Neural progenitor cell (in vitro differentiated cells): ENCODE measurements at regions not wholly inside any gene's neighbourhood (a gene's known extent, or its start where the extent isn't known, plus 50 kb on each side); places are given as distances from the start of the nearest gene placed in this dataset.

Experiments
- DNase-seq: peaks from one replicate; pipeline ENCODE4 v3.0.0-alpha.2; 2016; ENCODE audit warnings: low spot score
- H2AFZ ChIP-seq: fragments of 200-600 bp; sonication (generic); replicated peaks from 2 replicates; pipeline ENCODE4 v1.6.1; 2016; ENCODE audit warnings: antibody characterized with exemption
- H3F3A ChIP-seq: fragments of 200-600 bp; sonication (generic); 2 replicates; pipeline ENCODE4 v1.6.1; 2016; ENCODE audit warnings: antibody characterized with exemption, low read depth
- H3K27ac ChIP-seq: fragments of 200-600 bp; sonication (generic); 2 replicates; pipeline ENCODE4 v1.5.1; 2016; ENCODE audit warnings: mild to moderate bottlenecking
- H3K27me3 ChIP-seq: fragments of 200-600 bp; sonication (generic); 2 replicates; pipeline ENCODE4 v1.6.1; 2016; ENCODE audit warnings: mild to moderate bottlenecking, moderate library complexity
- H3K36me3 ChIP-seq: fragments of 200-600 bp; sonication (generic); 2 replicates; pipeline ENCODE4 v1.5.1; 2016
- H3K4me1 ChIP-seq: fragments of 200-600 bp; sonication (generic); 2 replicates; pipeline ENCODE4 v1.6.1; 2016; ENCODE audit warnings: mixed run types
- H3K4me2 ChIP-seq: fragments of 200-600 bp; sonication (generic); 2 replicates; pipeline ENCODE4 v1.6.1; 2016
- H3K4me3 ChIP-seq: fragments of 200-600 bp; sonication (generic); 2 replicates; pipeline ENCODE4 v1.5.1; 2016
- H3K79me2 ChIP-seq: fragments of 200-600 bp; sonication (generic); 2 replicates; pipeline ENCODE4 v1.6.1; 2016; ENCODE audit warnings: low read depth
- H3K9ac ChIP-seq: fragments of 200-600 bp; sonication (generic); 2 replicates; pipeline ENCODE4 v1.6.1; 2016
- H3K9me3 ChIP-seq: fragments of 200-600 bp; sonication (generic); 2 replicates; pipeline ENCODE4 v1.5.1; 2016; ENCODE audit warnings: low read depth
- H4K20me1 ChIP-seq: fragments of 200-600 bp; sonication (generic); 2 replicates; pipeline ENCODE4 v1.6.1; 2016; ENCODE audit warnings: low read depth
- H3K27ac Mint-ChIP-seq: 3 replicates; pipeline ENCODE4 v1.8.0; 2021; ENCODE audit warnings: mixed read lengths
- H3K27me3 Mint-ChIP-seq: 2 replicates; pipeline ENCODE4 v1.8.0; 2022; ENCODE audit warnings: low read depth, mild to moderate bottlenecking, inconsistent platforms, moderate library complexity, mixed read lengths; ENCODE audit not compliant: insufficient read depth
- H3K36me3 Mint-ChIP-seq: 3 replicates; pipeline ENCODE4 v1.8.0; 2021; ENCODE audit warnings: mixed read lengths
- H3K4me1 Mint-ChIP-seq: 3 replicates; pipeline ENCODE4 v1.8.0; 2021; ENCODE audit warnings: mixed read lengths
- H3K4me3 Mint-ChIP-seq: 3 replicates; pipeline ENCODE4 v1.8.0; 2021; ENCODE audit warnings: mild to moderate bottlenecking, moderate library complexity, mixed read lengths
- H3K9me3 Mint-ChIP-seq: 3 replicates; pipeline ENCODE4 v1.8.0; 2020; ENCODE audit warnings: mixed read lengths
- EZH2 ChIP-seq: fragments of 200-600 bp; sonication (generic); IDR thresholded peaks from 2 replicates; pipeline ENCODE4 v1.6.1; 2017; ENCODE audit warnings: antibody characterized with exemption, mild to moderate bottlenecking, moderate library complexity
- EZH2phosphoT487 ChIP-seq: fragments of 200-600 bp; sonication (generic); IDR thresholded peaks from 2 replicates; pipeline ENCODE4 v1.6.1; 2017; ENCODE audit warnings: antibody characterized with exemption
- TF ChIP-seq, protein P1 (sequence below): fragments of 200-600 bp; sonication (generic); IDR thresholded peaks from 2 replicates; pipeline ENCODE4 v1.5.1; 2017; ENCODE audit warnings: antibody characterized with exemption, mild to moderate bottlenecking

DNA sequence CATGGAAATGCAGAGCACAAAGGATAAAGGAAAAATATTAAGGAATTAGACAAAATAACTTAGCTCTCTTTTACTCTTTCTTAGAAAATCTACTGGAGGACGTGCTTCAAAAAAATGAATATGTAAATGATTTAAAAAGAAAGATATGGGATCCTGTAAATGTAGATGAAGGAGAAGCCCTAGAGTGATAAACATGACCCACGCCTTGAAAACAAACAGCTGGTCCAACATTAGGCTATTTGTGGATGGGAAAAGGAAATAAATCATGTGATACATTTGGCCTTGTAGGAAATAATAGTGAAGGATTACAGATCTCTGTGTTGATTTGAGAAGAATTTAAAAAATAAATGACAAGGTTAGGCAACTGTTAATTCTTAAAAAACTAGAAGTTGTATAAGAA, 492.1 kb upstream of the SLC39A10 start:
- no peaks in the 10 kb centered on the region for H3K27me3 ChIP-seq
- H3K9ac ChIP-seq, result no peak overlapping the region
- Mint-ChIP-seq H3K27me3 (no peaks in the 10 kb centered on the region), H3K4me3 (no peak overlapping the region), H3K4me1 (no peaks in the 10 kb centered on the region), H3K36me3 (no peaks in the 10 kb centered on the region), H3K9me3 (peaks cover 15% of the 10 kb centered on the region), H3K27ac (no peak overlapping the region)
- no peak overlapping the region for H2AFZ ChIP-seq
- H3K4me1 ChIP-seq, result no peaks in the 10 kb centered on the region
- H3K4me2 ChIP-seq, result no peak overlapping the region
- no peaks in the 10 kb centered on the region for H3K79me2 ChIP-seq
- no peaks in the 10 kb centered on the region for H3K9me3 ChIP-seq
- DNase-seq, result no peak
- no peak overlapping the region for H3K27ac ChIP-seq
- no peaks in the 10 kb centered on the region for H4K20me1 ChIP-seq
- no peaks in the 10 kb centered on the region for H3F3A ChIP-seq
- H3K4me3 ChIP-seq, result no peak overlapping the region
- TF ChIP-seq, protein P1, sequence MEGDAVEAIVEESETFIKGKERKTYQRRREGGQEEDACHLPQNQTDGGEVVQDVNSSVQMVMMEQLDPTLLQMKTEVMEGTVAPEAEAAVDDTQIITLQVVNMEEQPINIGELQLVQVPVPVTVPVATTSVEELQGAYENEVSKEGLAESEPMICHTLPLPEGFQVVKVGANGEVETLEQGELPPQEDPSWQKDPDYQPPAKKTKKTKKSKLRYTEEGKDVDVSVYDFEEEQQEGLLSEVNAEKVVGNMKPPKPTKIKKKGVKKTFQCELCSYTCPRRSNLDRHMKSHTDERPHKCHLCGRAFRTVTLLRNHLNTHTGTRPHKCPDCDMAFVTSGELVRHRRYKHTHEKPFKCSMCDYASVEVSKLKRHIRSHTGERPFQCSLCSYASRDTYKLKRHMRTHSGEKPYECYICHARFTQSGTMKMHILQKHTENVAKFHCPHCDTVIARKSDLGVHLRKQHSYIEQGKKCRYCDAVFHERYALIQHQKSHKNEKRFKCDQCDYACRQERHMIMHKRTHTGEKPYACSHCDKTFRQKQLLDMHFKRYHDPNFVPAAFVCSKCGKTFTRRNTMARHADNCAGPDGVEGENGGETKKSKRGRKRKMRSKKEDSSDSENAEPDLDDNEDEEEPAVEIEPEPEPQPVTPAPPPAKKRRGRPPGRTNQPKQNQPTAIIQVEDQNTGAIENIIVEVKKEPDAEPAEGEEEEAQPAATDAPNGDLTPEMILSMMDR, result no peak
- no peak for TF ChIP-seq EZH2
- no peak for TF ChIP-seq EZH2phosphoT487
- H3K36me3 ChIP-seq, result no peaks in the 10 kb centered on the region

DNA sequence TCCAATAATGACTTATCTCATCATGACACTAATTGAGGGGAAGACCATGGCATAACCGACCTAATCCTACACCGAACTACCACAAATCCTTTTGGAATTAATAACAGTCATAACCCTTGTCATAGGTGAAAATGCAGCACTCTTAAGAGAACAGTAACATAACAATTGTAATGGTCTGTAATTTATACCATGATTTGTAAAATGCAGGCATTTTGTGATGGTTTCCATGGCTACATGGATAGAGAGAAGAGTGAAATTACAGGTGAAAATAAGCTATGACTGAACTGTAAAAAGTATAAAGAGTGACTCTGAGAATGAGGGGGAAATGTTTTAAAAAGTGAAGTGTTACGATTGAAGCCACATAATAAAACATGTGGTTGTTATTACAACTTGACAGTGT, 494.1 kb upstream of the SLC39A10 start:
- H3K9me3 ChIP-seq, result no peaks in the 10 kb centered on the region
- DNase-seq, result no peak
- no peaks in the 10 kb centered on the region for H3K79me2 ChIP-seq
- Mint-ChIP-seq H3K9me3 (peaks cover 12% of the 10 kb centered on the region), H3K4me1 (no peaks in the 10 kb centered on the region), H3K27ac (no peak overlapping the region), H3K4me3 (no peak overlapping the region), H3K36me3 (no peaks in the 10 kb centered on the region), H3K27me3 (no peaks in the 10 kb centered on the region)
- no peaks in the 10 kb centered on the region for H4K20me1 ChIP-seq
- H3K9ac ChIP-seq, result no peak overlapping the region
- no peak overlapping the region for H3K4me3 ChIP-seq
- no peak overlapping the region for H2AFZ ChIP-seq
- H3K27me3 ChIP-seq, result no peaks in the 10 kb centered on the region
- H3K4me1 ChIP-seq, result no peaks in the 10 kb centered on the region
- TF ChIP-seq EZH2phosphoT487 (no peak), EZH2 (no peak)
- TF ChIP-seq, protein P1, result no peak
- no peak overlapping the region for H3K27ac ChIP-seq
- H3K36me3 ChIP-seq, result no peaks in the 10 kb centered on the region
- no peak overlapping the region for H3K4me2 ChIP-seq
- no peaks in the 10 kb centered on the region for H3F3A ChIP-seq

DNA sequence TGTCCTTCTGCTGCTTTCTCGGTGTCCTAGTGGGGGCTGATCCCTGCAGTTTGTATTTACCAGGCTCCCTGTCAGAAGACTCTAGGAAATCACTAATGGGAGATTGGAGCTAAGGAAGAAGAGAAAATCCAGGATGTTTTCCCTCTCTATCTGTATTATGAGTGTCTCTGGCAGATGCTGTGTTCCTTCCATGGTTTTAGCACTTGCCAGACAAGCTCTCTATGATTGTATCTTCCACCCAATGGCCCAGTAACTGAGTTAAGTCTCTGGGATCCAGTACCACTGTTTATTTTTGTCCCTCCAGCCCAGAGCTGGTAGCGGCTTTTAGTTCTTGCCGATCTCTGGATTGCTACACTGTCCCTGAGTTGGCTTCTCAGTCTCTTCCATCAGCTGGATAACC, 494.8 kb upstream of the SLC39A10 start:
- Histone ChIP-seq H3K4me3 (no peak overlapping the region), H3K27me3 (no peaks in the 10 kb centered on the region), H3K36me3 (no peaks in the 10 kb centered on the region), H3K79me2 (no peaks in the 10 kb centered on the region), H4K20me1 (no peaks in the 10 kb centered on the region), H3F3A (no peaks in the 10 kb centered on the region), H2AFZ (no peak overlapping the region), H3K27ac (no peak overlapping the region), H3K4me1 (no peaks in the 10 kb centered on the region), H3K4me2 (no peak overlapping the region), H3K9me3 (no peaks in the 10 kb centered on the region), H3K9ac (no peak overlapping the region)
- Mint-ChIP-seq H3K4me3 (no peak overlapping the region), H3K36me3 (no peaks in the 10 kb centered on the region), H3K27me3 (no peaks in the 10 kb centered on the region), H3K4me1 (no peaks in the 10 kb centered on the region), H3K27ac (no peak overlapping the region), H3K9me3 (peaks cover 5% of the 10 kb centered on the region)
- no peak for DNase-seq
- TF ChIP-seq EZH2, result no peak
- no peak for TF ChIP-seq EZH2phosphoT487
- TF ChIP-seq, protein P1, result no peak

DNA sequence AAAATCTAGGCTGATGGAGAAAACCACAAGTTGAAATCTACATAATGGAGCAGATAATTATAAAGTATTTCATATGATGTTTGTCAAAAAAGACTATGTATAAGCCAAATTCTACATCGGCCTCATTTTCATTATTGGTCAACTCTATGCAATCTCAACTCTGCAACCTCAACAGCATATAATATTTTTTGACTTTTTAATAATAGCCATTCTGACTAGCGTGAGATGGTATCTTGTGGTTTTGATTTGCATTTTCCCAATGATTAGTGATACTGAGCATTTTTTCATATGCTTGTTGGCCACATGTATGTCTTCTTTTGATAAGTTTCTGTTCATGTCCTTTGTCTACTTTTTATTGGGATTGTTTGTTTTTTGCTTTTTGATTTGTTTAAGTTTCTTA, 496.1 kb upstream of the SLC39A10 start:
- Mint-ChIP-seq H3K9me3 (peaks cover 3% of the 10 kb centered on the region), H3K4me1 (no peaks in the 10 kb centered on the region)
- TF ChIP-seq EZH2 (no peak), EZH2phosphoT487 (no peak)
- TF ChIP-seq, protein P1, result no peak

More for the DNA sequence above, 496.1 kb upstream of the SLC39A10 start:
- DNase-seq, result no peak
- no peaks in the 10 kb centered on the region for H3K27me3 ChIP-seq
- no peaks in the 10 kb centered on the region for H3K4me1 ChIP-seq
- Mint-ChIP-seq H3K27ac (no peak overlapping the region), H3K4me3 (no peak overlapping the region), H3K27me3 (no peaks in the 10 kb centered on the region), H3K36me3 (no peaks in the 10 kb centered on the region)
- H3K4me3 ChIP-seq, result no peak overlapping the region
- H3F3A ChIP-seq, result no peaks in the 10 kb centered on the region
- no peaks in the 10 kb centered on the region for H3K9me3 ChIP-seq
- H2AFZ ChIP-seq, result no peak overlapping the region
- no peaks in the 10 kb centered on the region for H4K20me1 ChIP-seq
- H3K9ac ChIP-seq, result no peak overlapping the region
- no peaks in the 10 kb centered on the region for H3K79me2 ChIP-seq
- H3K27ac ChIP-seq, result no peak overlapping the region
- H3K4me2 ChIP-seq, result no peak overlapping the region
- no peaks in the 10 kb centered on the region for H3K36me3 ChIP-seq
